ENCODE measurements at regions not wholly inside any gene's neighbourhood (a gene's known extent, or its start where the extent isn't known, plus 50 kb on each side); places are given as distances from the start of the nearest gene placed in this dataset.
"Not testable (repeated sequence)": the region's sequence is repeated elsewhere in the genome, so short reads cannot be mapped to it uniquely, and the experiment has no call there.

GRCh38 chr18:4781873-4782272 lies 326.8 kb upstream of the DLGAP1 start:
- no peak overlapping the region for H3K4me3 Mint-ChIP-seq

DNA sequence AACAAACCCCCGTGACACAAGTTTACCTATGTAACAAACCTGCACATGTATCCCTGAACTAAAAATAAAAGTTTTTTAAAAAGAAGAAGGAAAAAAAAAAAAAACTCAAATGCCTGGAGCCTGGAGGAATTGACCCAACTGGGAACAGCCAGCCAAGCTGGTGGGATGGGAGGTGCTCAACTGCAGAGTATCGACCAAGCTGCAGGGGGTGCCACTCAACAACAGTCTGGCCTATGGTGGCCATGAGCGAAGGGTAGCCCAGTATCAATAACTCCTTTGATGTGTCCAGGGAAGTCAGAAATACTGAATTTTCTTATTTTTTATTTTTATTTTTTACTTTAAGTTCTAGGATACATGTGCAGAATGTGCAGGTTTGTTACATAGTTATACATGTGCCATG lies 310.3 kb upstream of the DLGAP1 start:
- Mint-ChIP-seq H3K9me3 (peaks cover 5 to 16% (median 7%) of the 10 kb centered on the region in 5 donors), H3K4me3 (no peak overlapping the region), H3K27ac (no peak overlapping the region), H3K36me3 (no peaks in the 10 kb centered on the region), H3K4me1 (no peaks in the 10 kb centered on the region), H3K27me3 (no peaks in the 10 kb centered on the region)
- no peaks in the 10 kb centered on the region for H3K36me3 ChIP-seq (ENCODE audit: insufficient read depth, low read length)
- no peak overlapping the region for H3K4me3 ChIP-seq (ENCODE audit: low read length)
- ChIA-PET CTCF (no interaction called here), POLR2A (no interaction called here)
- H3K27me3 ChIP-seq (ENCODE audit: insufficient read depth, low read length, poor library complexity, severe bottlenecking) = no peaks in the 10 kb centered on the region
- no peak for DNase-seq
- no peaks in the 10 kb centered on the region for H3K4me1 ChIP-seq (ENCODE audit: insufficient read depth, low read length)
- H3K27ac ChIP-seq (ENCODE audit: low read depth, low read length) = no peak overlapping the region
- no peaks in the 10 kb centered on the region for H3K9me3 ChIP-seq (ENCODE audit: low read length)

More at GRCh38 chr18:4781873-4782272, 326.8 kb upstream of the DLGAP1 start:
- Histone ChIP-seq H3K9me3 (ENCODE audit: low read length) (no peaks in the 10 kb centered on the region), H3K27me3 (ENCODE audit: insufficient read depth, low read length, poor library complexity, severe bottlenecking) (no peaks in the 10 kb centered on the region), H3K27ac (ENCODE audit: low read depth, low read length) (no peak overlapping the region), H3K4me3 (ENCODE audit: low read length) (no peak overlapping the region), H3K36me3 (ENCODE audit: insufficient read depth, low read length) (no peaks in the 10 kb centered on the region), H3K4me1 (ENCODE audit: insufficient read depth, low read length) (no peaks in the 10 kb centered on the region)
- no peaks in the 10 kb centered on the region for H3K4me1 Mint-ChIP-seq
- H3K27ac Mint-ChIP-seq = no peak overlapping the region
- ChIA-PET POLR2A (no interaction called here), CTCF (interaction anchor here (0.6 kb wide), 1 partner anchor 32 kb away, joined by 3 read pairs; no protein-coding TSS in a partner anchor)
- peaks cover 4 to 23% (median 7%) of the 10 kb centered on the region in 5 donors for H3K9me3 Mint-ChIP-seq
- H3K36me3 Mint-ChIP-seq = no peaks in the 10 kb centered on the region
- DNase-seq = no peak
- H3K27me3 Mint-ChIP-seq = no peaks in the 10 kb centered on the region

- H3K27ac Mint-ChIP-seq = no peak overlapping the region
- H3K36me3 ChIP-seq (ENCODE audit: insufficient read depth, low read length) = no peaks in the 10 kb centered on the region
These were observed 307.2 kb upstream of the DLGAP1 start for GRCh38 chr18:4762330-4762729.

GRCh38 chr18:4758980-4759379 lies 303.9 kb upstream of the DLGAP1 start:
- no peak overlapping the region for H3K27ac ChIP-seq (ENCODE audit: low read depth, low read length)
- Mint-ChIP-seq H3K4me3 (no peak overlapping the region), H3K9me3 (peaks cover 4 to 16% (median 6%) of the 10 kb centered on the region in 5 donors), H3K27me3 (no peaks in the 10 kb centered on the region), H3K4me1 (no peaks in the 10 kb centered on the region), H3K27ac (no peak overlapping the region), H3K36me3 (no peaks in the 10 kb centered on the region)
- H3K4me1 ChIP-seq (ENCODE audit: insufficient read depth, low read length) = no peaks in the 10 kb centered on the region
- no peaks in the 10 kb centered on the region for H3K36me3 ChIP-seq (ENCODE audit: insufficient read depth, low read length)
- CTCF ChIA-PET = no interaction called here
- no peaks in the 10 kb centered on the region for H3K27me3 ChIP-seq (ENCODE audit: insufficient read depth, low read length, poor library complexity, severe bottlenecking)
- DNase-seq = no peak
- H3K4me3 ChIP-seq (ENCODE audit: low read length) = no peak overlapping the region
- no peaks in the 10 kb centered on the region for H3K9me3 ChIP-seq (ENCODE audit: low read length)
- POLR2A ChIA-PET = no interaction called here

More at GRCh38 chr18:4762330-4762729, 307.2 kb upstream of the DLGAP1 start:
- Mint-ChIP-seq H3K27me3 (no peaks in the 10 kb centered on the region), H3K9me3 (peaks cover 3 to 15% (median 9%) of the 10 kb centered on the region in 5 donors), H3K4me1 (no peaks in the 10 kb centered on the region), H3K4me3 (no peak overlapping the region), H3K36me3 (no peaks in the 10 kb centered on the region)
- POLR2A ChIA-PET = no interaction called here
- H3K4me3 ChIP-seq (ENCODE audit: low read length) = no peak overlapping the region
- CTCF ChIA-PET = no interaction called here
- H3K4me1 ChIP-seq (ENCODE audit: insufficient read depth, low read length) = no peaks in the 10 kb centered on the region
- no peak for DNase-seq
- no peaks in the 10 kb centered on the region for H3K27me3 ChIP-seq (ENCODE audit: insufficient read depth, low read length, poor library complexity, severe bottlenecking)
- no peaks in the 10 kb centered on the region for H3K9me3 ChIP-seq (ENCODE audit: low read length)
- no peak overlapping the region for H3K27ac ChIP-seq (ENCODE audit: low read depth, low read length)

DNA sequence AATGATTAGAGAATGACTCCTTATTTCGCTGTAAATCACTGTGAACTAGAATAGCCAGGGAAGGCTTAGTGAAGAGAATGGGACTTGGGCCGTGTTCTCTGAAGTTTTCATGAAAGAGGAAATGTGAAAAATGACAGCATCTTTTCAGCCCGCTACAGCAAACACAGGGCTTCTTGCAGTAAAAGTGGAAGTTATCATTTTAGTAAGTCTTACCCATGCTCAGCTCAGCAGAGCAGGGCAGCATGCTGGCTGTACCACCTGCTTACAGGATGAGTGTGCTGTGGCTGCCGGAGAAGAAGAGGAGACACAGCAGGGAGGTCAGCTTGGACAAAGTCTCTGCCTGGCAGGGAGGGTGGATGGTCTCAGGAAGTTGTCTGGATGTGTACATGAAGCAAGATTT lies 300.7 kb upstream of the DLGAP1 start:
- Histone ChIP-seq H3K27ac (ENCODE audit: low read depth, low read length) (no peak overlapping the region), H3K9me3 (ENCODE audit: low read length) (no peaks in the 10 kb centered on the region), H3K36me3 (ENCODE audit: insufficient read depth, low read length) (no peaks in the 10 kb centered on the region), H3K27me3 (ENCODE audit: insufficient read depth, low read length, poor library complexity, severe bottlenecking) (no peaks in the 10 kb centered on the region), H3K4me1 (ENCODE audit: insufficient read depth, low read length) (no peaks in the 10 kb centered on the region), H3K4me3 (ENCODE audit: low read length) (no peak overlapping the region)
- ChIA-PET POLR2A (no interaction called here), CTCF (no interaction called here)
- Mint-ChIP-seq H3K36me3 (no peaks in the 10 kb centered on the region), H3K4me1 (no peaks in the 10 kb centered on the region), H3K27ac (no peak overlapping the region), H3K27me3 (no peaks in the 10 kb centered on the region), H3K9me3 (peaks cover 5 to 19% (median 11%) of the 10 kb centered on the region in 5 donors), H3K4me3 (no peak overlapping the region)
- DNase-seq = no peak

DNA sequence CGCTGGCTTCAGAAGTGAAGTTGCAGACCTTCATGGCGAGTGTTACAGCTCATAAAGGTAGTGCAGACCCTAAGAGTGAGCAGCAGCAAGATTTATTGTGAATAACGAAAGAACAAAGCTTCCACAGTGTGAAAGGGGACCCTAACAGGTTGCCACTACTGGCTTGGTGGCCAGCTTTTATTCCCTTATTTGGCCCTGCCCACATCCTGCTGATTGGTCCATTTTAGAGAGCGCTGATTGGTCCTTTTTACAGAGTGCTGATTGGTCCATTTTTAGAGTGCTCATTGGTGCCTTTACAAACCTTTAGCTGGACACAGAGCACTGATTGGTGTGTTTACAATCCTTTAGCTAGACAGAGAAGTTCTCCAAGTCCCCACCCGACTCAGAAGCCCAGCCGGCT lies 298.0 kb upstream of the DLGAP1 start:
- POLR2A ChIA-PET; H3K4me3 Mint-ChIP-seq; H3K4me1 Mint-ChIP-seq; CTCF ChIA-PET; H3K27me3 Mint-ChIP-seq; H3K9me3 ChIP-seq (ENCODE audit: low read length); H3K27me3 ChIP-seq (ENCODE audit: insufficient read depth, low read length, poor library complexity, severe bottlenecking); H3K36me3 ChIP-seq (ENCODE audit: insufficient read depth, low read length); DNase-seq; H3K27ac ChIP-seq (ENCODE audit: low read depth, low read length); H3K4me1 ChIP-seq (ENCODE audit: insufficient read depth, low read length); H3K4me3 ChIP-seq (ENCODE audit: low read length); H3K36me3 Mint-ChIP-seq; H3K27ac Mint-ChIP-seq: not testable (repeated sequence)
- peaks cover 6 to 24% (median 13%) of the 10 kb centered on the region in 5 donors for H3K9me3 Mint-ChIP-seq

GRCh38 chr18:4751523-4751922 lies 296.4 kb upstream of the DLGAP1 start:
- Histone ChIP-seq H3K9me3 (ENCODE audit: low read length) (no peaks in the 10 kb centered on the region), H3K4me3 (ENCODE audit: low read length) (no peak overlapping the region), H3K27ac (ENCODE audit: low read depth, low read length) (no peak overlapping the region), H3K4me1 (ENCODE audit: insufficient read depth, low read length) (no peaks in the 10 kb centered on the region), H3K36me3 (ENCODE audit: insufficient read depth, low read length) (no peaks in the 10 kb centered on the region), H3K27me3 (ENCODE audit: insufficient read depth, low read length, poor library complexity, severe bottlenecking) (no peaks in the 10 kb centered on the region)
- Mint-ChIP-seq H3K4me3 (no peak overlapping the region), H3K27ac (no peak overlapping the region), H3K9me3 (peaks cover 6 to 31% (median 11%) of the 10 kb centered on the region in 5 donors), H3K27me3 (no peaks in the 10 kb centered on the region), H3K36me3 (no peaks in the 10 kb centered on the region), H3K4me1 (no peaks in the 10 kb centered on the region)
- no peak for DNase-seq
- POLR2A ChIA-PET = no interaction called here
- CTCF ChIA-PET = no interaction called here

DNA sequence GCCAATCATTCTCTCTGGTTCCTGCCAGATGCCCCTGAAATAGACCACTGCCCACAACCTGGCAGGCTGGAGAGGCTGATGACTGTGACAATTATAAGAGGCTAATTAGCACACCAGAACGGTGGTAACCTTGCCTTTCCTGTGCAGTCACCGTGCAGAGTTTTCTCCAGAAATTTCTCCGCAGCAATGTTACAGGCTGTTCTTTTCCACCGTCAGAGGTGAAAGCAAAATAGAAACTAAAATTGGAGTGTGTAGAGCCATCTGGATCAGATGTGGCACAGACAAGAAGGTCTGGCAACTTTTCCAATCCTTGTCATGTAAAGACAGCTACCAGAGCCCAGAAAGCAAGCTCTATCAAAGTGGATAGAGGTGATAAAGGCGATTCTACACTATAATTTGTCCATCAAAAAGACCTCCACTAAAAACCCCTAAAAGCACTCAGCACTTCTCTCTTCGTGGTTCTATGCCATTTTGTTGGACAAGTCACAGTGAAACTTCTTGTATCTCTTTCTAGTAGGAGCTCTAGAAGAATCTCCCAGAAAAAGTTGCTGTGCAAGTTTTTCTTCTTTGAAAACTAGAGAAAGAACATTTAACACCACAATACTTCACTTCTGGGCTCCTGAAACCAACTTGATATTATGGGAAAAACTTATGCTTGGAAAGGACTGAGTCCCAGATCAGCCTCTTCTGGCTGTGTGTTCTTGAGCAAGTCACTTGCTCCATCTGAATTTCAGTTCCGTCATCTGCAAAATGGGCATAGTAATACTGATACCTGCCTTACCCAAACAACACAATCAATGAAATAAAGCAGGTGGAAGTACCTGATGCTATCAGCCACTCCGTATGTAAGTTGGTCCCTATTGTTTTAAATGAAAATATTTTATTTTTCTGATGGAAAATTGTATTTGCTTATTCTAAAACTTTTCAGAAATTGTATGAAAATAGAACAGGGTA lies 295.6 kb upstream of the DLGAP1 start:
- ChIA-PET CTCF (no interaction called here), POLR2A (no interaction called here)
- no peaks in the 10 kb centered on the region for H3K36me3 ChIP-seq (ENCODE audit: insufficient read depth, low read length)
- Mint-ChIP-seq H3K27ac (no peak overlapping the region), H3K27me3 (no peaks in the 10 kb centered on the region), H3K4me1 (no peaks in the 10 kb centered on the region), H3K36me3 (no peaks in the 10 kb centered on the region), H3K4me3 (no peak overlapping the region), H3K9me3 (peaks cover 6 to 34% (median 11%) of the 10 kb centered on the region in 5 donors)
- H3K27me3 ChIP-seq (ENCODE audit: insufficient read depth, low read length, poor library complexity, severe bottlenecking) = no peaks in the 10 kb centered on the region
- no peak overlapping the region for H3K4me3 ChIP-seq (ENCODE audit: low read length)
- no peaks in the 10 kb centered on the region for H3K9me3 ChIP-seq (ENCODE audit: low read length)
- no peak overlapping the region for H3K27ac ChIP-seq (ENCODE audit: low read depth, low read length)
- DNase-seq = no peak
- no peaks in the 10 kb centered on the region for H3K4me1 ChIP-seq (ENCODE audit: insufficient read depth, low read length)
